ENCODE measurements at regions not wholly inside any gene's neighbourhood (a gene's known extent, or its start where the extent isn't known, plus 50 kb on each side); places are given as distances from the start of the nearest gene placed in this dataset.
"Not testable (repeated sequence)": the region's sequence is repeated elsewhere in the genome, so short reads cannot be mapped to it uniquely, and the experiment has no call there.

DNA sequence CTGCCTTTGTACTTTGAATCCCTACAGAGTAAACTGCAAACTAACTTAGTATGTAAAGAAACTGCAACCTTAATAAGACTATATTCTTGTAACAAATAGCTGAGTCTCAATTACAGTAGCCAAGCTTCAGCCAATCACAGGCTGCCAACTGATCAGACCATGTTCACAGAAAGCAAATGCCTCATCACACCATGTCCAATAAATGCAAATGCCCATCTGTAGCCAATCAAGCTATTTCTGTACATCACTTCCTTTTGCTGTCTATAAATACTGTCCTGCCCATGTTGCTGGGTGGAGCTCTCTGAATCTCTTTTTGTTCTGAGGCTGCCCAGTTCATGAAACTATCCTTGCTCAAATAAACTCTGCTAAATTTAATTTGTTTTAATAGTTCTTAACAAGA lies 531.7 kb upstream of the TOM1L1 start:
- TF ChIP-seq, protein P1, sequence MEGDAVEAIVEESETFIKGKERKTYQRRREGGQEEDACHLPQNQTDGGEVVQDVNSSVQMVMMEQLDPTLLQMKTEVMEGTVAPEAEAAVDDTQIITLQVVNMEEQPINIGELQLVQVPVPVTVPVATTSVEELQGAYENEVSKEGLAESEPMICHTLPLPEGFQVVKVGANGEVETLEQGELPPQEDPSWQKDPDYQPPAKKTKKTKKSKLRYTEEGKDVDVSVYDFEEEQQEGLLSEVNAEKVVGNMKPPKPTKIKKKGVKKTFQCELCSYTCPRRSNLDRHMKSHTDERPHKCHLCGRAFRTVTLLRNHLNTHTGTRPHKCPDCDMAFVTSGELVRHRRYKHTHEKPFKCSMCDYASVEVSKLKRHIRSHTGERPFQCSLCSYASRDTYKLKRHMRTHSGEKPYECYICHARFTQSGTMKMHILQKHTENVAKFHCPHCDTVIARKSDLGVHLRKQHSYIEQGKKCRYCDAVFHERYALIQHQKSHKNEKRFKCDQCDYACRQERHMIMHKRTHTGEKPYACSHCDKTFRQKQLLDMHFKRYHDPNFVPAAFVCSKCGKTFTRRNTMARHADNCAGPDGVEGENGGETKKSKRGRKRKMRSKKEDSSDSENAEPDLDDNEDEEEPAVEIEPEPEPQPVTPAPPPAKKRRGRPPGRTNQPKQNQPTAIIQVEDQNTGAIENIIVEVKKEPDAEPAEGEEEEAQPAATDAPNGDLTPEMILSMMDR (IDR thresholded peaks at IDR 0.05; ENCODE audit: low read depth, low read length), result no peak
- no peak for DNase-seq (ENCODE audit: low read depth, low spot score)
- in situ Hi-C loops (cut with HindIII; ENCODE audit: low sequenced_read_pairs), result no loop called here
- no peak overlapping the region for H3K4me3 ChIP-seq (ENCODE audit: low read depth, low read length)

DNA sequence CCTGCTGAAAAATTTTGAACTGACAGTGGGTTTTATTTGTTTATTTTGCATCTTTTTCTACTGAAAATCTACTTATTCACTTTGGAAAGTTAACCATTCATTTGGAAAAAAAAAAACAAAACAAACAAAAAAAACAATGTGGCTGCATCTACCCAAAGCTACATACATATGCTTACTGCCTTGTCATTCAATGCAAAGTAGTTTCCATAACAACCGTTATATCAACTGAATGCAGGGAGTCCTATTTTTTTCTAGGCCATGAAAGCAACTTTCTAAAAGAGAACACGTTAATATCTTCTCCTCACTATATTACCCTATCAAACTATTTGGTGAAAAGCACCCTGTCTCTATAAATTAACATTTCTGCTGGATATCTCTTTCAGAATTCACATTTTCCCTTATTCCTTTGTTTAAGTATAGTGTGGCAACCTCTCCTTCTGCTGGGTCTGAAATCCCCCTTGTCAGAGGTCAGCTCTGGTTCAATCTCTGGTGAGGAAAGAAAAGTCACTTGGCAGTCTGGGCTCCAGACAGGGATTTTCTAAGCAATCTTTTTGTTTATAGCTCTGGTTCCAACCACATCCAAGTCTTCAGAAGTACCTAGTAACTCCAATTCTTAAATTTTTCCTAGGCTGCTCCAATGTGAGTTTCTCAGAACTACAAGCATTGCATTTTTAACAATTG lies 528.4 kb upstream of the TOM1L1 start:
- DNase-seq (ENCODE audit: low read depth, low spot score), result no peak
- TF ChIP-seq, protein P1 (IDR thresholded peaks at IDR 0.05; ENCODE audit: low read depth, low read length), result no peak
- in situ Hi-C loops (cut with HindIII; ENCODE audit: low sequenced_read_pairs), result no loop called here
- H3K4me3 ChIP-seq (ENCODE audit: low read depth, low read length), result no peak overlapping the region

DNA sequence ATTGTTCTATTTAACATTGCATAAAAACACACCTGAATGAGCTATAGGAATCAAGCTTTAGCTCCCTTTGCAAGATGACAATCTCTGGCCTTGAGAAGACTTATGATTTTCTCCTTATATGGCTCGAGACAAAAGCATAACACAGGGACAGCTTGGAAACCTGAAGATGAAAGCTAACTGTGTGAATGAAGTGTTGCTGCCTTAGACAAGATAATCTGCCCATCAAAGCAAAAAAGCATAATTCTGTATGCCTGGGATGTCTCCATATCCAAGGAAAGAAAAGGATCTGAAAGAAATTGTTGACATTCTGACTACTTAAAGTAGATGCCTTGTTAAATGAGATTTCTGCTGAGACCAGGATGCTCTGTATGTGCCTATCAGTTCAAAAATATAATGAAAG lies 526.7 kb upstream of the TOM1L1 start:
- in situ Hi-C loops (cut with HindIII; ENCODE audit: low sequenced_read_pairs), result no loop called here
- no peak overlapping the region for H3K4me3 ChIP-seq (ENCODE audit: low read depth, low read length)
- no peak for DNase-seq (ENCODE audit: low read depth, low spot score)
- TF ChIP-seq, protein P1 (IDR thresholded peaks at IDR 0.05; ENCODE audit: low read depth, low read length), result no peak

DNA sequence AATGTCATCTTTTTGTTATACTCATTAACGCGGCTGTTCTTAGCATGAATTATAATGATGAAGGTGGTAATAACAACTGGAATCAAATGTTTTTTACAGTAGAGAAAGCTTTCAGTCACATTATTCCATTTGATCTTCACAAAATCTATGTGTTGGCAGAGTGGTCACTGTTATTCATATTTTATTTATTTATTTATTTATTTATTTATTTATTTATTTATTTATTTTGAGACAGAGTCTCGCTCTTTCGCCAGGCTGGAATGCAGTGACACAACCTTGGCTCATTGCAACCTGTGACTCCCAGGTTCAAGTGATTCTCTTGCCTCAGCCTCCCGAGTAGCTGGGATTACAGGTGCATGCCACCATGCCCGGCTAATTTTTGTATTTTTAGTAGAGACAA lies 524.2 kb upstream of the TOM1L1 start:
- DNase-seq (ENCODE audit: low read depth, low spot score); in situ Hi-C loops (cut with HindIII; ENCODE audit: low sequenced_read_pairs); H3K4me3 ChIP-seq (ENCODE audit: low read depth, low read length): not testable (repeated sequence)

DNA sequence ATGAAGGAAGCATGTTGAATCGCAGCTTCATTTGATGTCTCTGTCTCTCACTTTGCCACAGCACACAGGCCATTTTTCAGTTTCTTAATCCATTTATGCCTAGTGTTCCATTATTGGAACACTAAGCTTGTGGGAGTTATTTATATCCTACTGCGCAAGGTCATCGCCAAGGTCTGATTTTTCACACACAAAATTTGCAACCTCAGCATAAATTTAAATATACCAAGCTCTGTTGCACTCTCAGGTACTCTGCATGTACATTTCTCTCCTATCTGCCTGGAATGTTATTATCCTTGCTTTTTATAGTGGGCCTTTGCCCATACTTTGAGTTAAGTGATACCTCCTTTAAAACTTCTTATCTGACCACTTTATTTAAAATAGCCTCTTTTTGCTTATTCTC lies 519.2 kb upstream of the TOM1L1 start:
- DNase-seq (ENCODE audit: low read depth, low spot score), result no peak

DNA sequence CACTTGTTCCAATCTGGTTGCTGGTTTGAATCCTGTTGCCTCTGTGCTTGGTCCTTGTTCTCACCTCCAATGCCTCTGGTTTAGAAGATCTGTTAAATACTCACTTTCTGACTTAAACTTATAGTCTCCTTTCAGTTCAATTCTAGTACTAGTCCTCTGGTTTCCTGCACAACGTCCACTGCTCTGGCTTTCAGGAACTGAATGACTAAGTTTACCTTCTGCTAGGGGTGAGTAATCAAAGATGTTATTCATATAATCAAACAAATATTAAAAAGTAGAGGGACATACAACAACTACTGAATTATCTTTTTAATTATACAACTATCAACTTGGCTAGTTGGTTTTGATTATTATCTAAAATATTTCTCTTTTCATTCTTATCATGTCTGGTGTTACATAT lies 496.4 kb upstream of the TOM1L1 start:
- DNase-seq (ENCODE audit: low read depth, low spot score), result no peak
- TF ChIP-seq, protein P1 (IDR thresholded peaks at IDR 0.05; ENCODE audit: low read depth, low read length), result no peak
- no peak overlapping the region for H3K4me3 ChIP-seq (ENCODE audit: low read depth, low read length)
- in situ Hi-C loops (cut with HindIII; ENCODE audit: low sequenced_read_pairs), result no loop called here

More for the DNA sequence above, 519.2 kb upstream of the TOM1L1 start:
- TF ChIP-seq, protein P1 (IDR thresholded peaks at IDR 0.05; ENCODE audit: low read depth, low read length), result no peak
- in situ Hi-C loops (cut with HindIII; ENCODE audit: low sequenced_read_pairs), result no loop called here
- no peak overlapping the region for H3K4me3 ChIP-seq (ENCODE audit: low read depth, low read length)

DNA sequence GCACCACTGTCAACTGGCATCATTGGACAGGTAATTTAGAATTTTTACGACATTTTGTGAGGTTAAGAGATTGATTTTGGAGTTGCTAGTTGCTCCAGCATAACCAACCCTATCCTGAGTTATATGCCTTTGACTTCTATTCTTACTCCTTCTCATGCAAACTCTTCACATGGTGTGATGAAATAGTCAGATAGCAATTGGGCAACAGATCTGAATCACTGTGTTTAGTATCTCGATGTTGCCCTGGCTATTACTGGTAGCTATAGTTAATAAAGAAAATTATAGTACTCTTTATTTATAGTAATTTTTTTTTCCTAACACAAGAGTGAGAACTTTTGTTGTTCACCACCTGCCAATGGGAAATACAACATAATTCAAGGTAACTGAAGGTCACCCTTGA lies 494.8 kb upstream of the TOM1L1 start:
- in situ Hi-C loops (cut with HindIII; ENCODE audit: low sequenced_read_pairs), result no loop called here

More for the DNA sequence above, 494.8 kb upstream of the TOM1L1 start:
- TF ChIP-seq, protein P1 (IDR thresholded peaks at IDR 0.05; ENCODE audit: low read depth, low read length), result no peak
- H3K4me3 ChIP-seq (ENCODE audit: low read depth, low read length), result no peak overlapping the region
- DNase-seq (ENCODE audit: low read depth, low spot score), result no peak

Measured in astrocyte of the spinal cord (primary cell).